Common myeloid progenitor, CD34-positive (primary cell): ENCODE measurements at regions not wholly inside any gene's neighbourhood (a gene's known extent, or its start where the extent isn't known, plus 50 kb on each side); places are given as distances from the start of the nearest gene placed in this dataset.
A peak's percentile ranks its signal among the peaks of the same experiment; 100 is the strongest.
"Not testable (repeated sequence)": the region's sequence is repeated elsewhere in the genome, so short reads cannot be mapped to it uniquely, and the experiment has no call there.

Experiments used
- CTCF ChIA-PET: fragments of 350-600 bp; sonication (Branson Sonifier 250); formaldehyde crosslinking; loops from one replicate; lab custom pipeline; 2021; ENCODE audit warnings: antibody characterized with exemption; lab: Charles Lee
- POLR2A ChIA-PET: fragments of 350-600 bp; sonication (Branson Sonifier 250); formaldehyde crosslinking; loops from one replicate; lab custom pipeline; 2021; ENCODE audit warnings: antibody characterized with exemption; lab: Charles Lee
- DNase-seq, 3 donors: peaks; one replicate each; pipeline versions ENCODE4 v3.0.0 to v3.0.0-alpha.2; 2013
- H3K27ac ChIP-seq, 2 experiments: 1 replicate in 1 of 2; 2 replicates in 1 of 2; pipeline ENCODE4 v1.7.0; 2013; ENCODE audit warnings: inconsistent platforms in 2 of 2, low read length in 2 of 2, mild to moderate bottlenecking in 2 of 2, low read depth in 1 of 2, moderate library complexity in 1 of 2; ENCODE audit not compliant: severe bottlenecking in 2 of 2, insufficient read depth in 1 of 2, poor library complexity in 1 of 2
- H3K27me3 ChIP-seq, 5 experiments: replicated peaks in 2 of 5; 1 replicate in 3 of 5; 2 replicates in 2 of 5; pipeline versions ENCODE4 v1.6.1 to v1.7.0; 2013; ENCODE audit warnings: low read length in 4 of 5, mild to moderate bottlenecking in 2 of 5, moderate library complexity in 2 of 5, inconsistent platforms in 1 of 5; ENCODE audit not compliant: insufficient read depth in 5 of 5, control insufficient read depth in 4 of 5
- H3K36me3 ChIP-seq, 4 experiments: 1 replicate in 2 of 4; 2 replicates in 2 of 4; pipeline versions ENCODE4 v1.6.1 to v1.7.0; 2013; ENCODE audit warnings: low read length in 3 of 4, control low read depth in 1 of 4, mild to moderate bottlenecking in 1 of 4; ENCODE audit not compliant: control insufficient read depth in 4 of 4, insufficient read depth in 4 of 4
- H3K4me1 ChIP-seq, 4 experiments: 1 replicate in 3 of 4; 2 replicates in 1 of 4; pipeline versions ENCODE4 v1.6.1 to v1.7.1; 2013; ENCODE audit warnings: low read length in 3 of 4, mild to moderate bottlenecking in 3 of 4, control low read depth in 1 of 4, inconsistent platforms in 1 of 4, moderate library complexity in 1 of 4; ENCODE audit not compliant: control insufficient read depth in 4 of 4, insufficient read depth in 4 of 4; ENCODE audit errors: control extremely low read depth in 1 of 4
- H3K4me3 ChIP-seq, 7 experiments: 1 replicate in 4 of 7; 2 replicates in 3 of 7; pipeline versions ENCODE4 v1.5.1 to v1.7.0; 2013; ENCODE audit warnings: mild to moderate bottlenecking in 7 of 7, low read length in 6 of 7, moderate library complexity in 6 of 7, inconsistent platforms in 2 of 7, low read depth in 2 of 7, control low read depth in 1 of 7; ENCODE audit not compliant: insufficient read depth in 4 of 7, control insufficient read depth in 1 of 7; ENCODE audit errors: extremely low read depth in 1 of 7
- H3K9me3 ChIP-seq, 5 experiments: 1 replicate in 4 of 5; 2 replicates in 1 of 5; pipeline versions ENCODE4 v1.6.1 to v1.7.1; 2013; ENCODE audit warnings: low read length in 4 of 5, mild to moderate bottlenecking in 2 of 5, inconsistent platforms in 1 of 5, low read depth in 1 of 5, moderate library complexity in 1 of 5; ENCODE audit not compliant: control insufficient read depth in 4 of 5, insufficient read depth in 2 of 5; ENCODE audit errors: control extremely low read depth in 1 of 5
- WGBS: methylation state at CpG from one replicate; pipeline ENCODE4 v1.1.5; 2013; ENCODE audit not compliant: insufficient coverage; 5-methylcytosine and 5-hydroxymethylcytosine counted together

DNA sequence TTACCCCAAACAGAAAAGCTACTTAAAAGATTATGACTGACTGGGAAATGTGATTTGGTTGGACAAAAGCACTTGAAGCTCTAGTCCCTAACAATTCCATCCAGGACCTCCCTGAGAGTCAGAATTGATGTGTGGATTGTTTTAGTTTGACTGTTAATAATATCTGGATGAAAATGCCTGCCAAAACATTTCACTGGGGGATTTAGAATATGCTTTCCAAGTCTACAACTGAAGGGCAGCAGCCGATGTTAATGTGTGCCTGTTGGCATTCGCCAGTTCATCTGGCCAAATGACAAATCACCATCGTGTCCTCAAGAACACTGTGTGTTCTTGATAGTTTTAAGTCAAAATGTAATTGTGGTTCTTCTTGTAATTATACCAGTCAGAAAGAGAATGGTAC, 76.0 kb upstream of the TSC22D1 start:
- POLR2A ChIA-PET: no interaction called here
- no peaks in the 10 kb centered on the region for H3K36me3 ChIP-seq
- DNase-seq: no peak
- H3K27me3 ChIP-seq: no peaks in the 10 kb centered on the region
- H3K9me3 ChIP-seq: no peaks in the 10 kb centered on the region
- no peak overlapping the region for H3K4me3 ChIP-seq
- no peak overlapping the region for H3K27ac ChIP-seq
- H3K4me1 ChIP-seq: no peaks in the 10 kb centered on the region
- CTCF ChIA-PET: no interaction called here
- no CpG with 5 or more reads among the region's 3 CpGs for WGBS

DNA sequence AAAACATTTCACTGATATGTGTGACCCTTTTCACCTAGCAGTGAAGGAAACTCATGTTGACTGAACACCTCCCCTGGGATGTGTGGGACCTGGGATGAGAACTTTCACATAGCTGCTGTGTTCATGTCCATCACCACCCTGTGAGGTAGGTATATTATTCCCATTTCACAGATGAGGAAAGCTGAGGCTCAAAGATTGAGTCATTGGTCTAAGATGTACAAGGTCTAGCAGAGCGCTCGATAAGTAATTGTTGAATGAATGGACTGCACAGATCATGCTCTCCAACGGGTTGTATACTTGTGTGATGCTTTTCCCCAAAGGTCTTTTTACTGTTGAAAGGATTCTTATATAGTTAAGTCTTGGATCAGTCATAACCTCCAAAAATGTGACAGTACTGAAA, 75.6 kb upstream of the TSC22D1 start:
- H3K36me3 ChIP-seq: no peaks in the 10 kb centered on the region
- 100% methylated on average over 3 of the region's 3 CpGs for WGBS

DNA sequence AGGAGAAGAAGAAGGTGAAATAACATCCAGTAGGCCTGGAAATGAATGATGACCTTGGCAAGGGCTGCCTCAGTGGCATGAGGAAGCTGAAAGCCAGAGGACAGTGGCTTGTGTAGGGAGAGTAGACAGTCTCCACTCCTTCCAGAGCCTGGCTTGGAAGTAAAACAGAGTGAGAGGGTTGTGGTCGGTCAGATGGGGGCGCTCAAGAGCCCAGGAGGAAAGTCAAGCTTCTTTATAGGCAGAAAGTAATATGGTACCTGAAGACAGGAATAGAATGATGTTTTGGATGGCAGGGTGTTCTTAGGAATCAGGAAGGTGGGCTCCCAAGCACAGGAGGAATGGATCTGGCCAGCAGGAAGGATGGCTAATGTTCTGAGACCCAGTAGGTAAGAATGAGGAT, 75.1 kb upstream of the TSC22D1 start:
- DNase-seq: no peak
- no CpG with 5 or more reads among the region's 2 CpGs for WGBS
- POLR2A ChIA-PET: no interaction called here
- H3K36me3 ChIP-seq: no peaks in the 10 kb centered on the region
- CTCF ChIA-PET: no interaction called here
- H3K4me3 ChIP-seq: no peak overlapping the region
- no peaks in the 10 kb centered on the region for H3K27me3 ChIP-seq
- H3K27ac ChIP-seq: no peak overlapping the region
- no peaks in the 10 kb centered on the region for H3K4me1 ChIP-seq
- H3K9me3 ChIP-seq: no peaks in the 10 kb centered on the region

More for the DNA sequence above, 75.6 kb upstream of the TSC22D1 start:
- DNase-seq: no peak
- H3K4me1 ChIP-seq: no peaks in the 10 kb centered on the region
- CTCF ChIA-PET: no interaction called here
- POLR2A ChIA-PET: no interaction called here
- H3K27me3 ChIP-seq: no peaks in the 10 kb centered on the region
- no peak overlapping the region for H3K4me3 ChIP-seq
- no peaks in the 10 kb centered on the region for H3K9me3 ChIP-seq
- H3K27ac ChIP-seq: no peak overlapping the region

DNA sequence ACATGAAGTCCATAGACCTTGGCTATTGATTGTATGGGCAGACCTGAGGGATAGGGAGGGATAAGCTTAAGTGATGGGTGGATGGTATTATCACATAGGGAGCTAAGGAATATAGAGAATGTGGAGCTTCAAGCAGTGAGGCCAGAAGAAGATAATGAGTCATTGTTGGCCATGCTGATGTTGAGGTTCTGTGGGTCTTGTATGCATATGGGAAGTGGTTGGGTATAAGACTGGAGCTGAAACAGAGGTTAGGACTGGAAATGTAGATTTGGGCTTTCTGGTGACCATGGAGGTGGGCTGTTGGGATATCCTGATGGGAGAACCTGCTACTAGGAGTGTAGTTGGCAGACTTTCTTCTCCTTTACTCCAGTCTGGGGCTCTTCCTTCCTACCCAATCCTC, 73.7 kb upstream of the TSC22D1 start:
- DNase-seq: no peak
- ChIA-PET POLR2A (no interaction called here), CTCF (interaction anchor here (0.8 to 1.1 kb wide), 2 partner anchors 71 to 122 kb away, joined by 3 read pairs; no protein-coding TSS in a partner anchor)
- H3K4me3 ChIP-seq: no peak overlapping the region
- H3K27me3 ChIP-seq: no peaks in the 10 kb centered on the region
- no peak overlapping the region for H3K27ac ChIP-seq
- H3K36me3 ChIP-seq: no peaks in the 10 kb centered on the region
- H3K4me1 ChIP-seq: no peaks in the 10 kb centered on the region
- H3K9me3 ChIP-seq: no peaks in the 10 kb centered on the region

DNA sequence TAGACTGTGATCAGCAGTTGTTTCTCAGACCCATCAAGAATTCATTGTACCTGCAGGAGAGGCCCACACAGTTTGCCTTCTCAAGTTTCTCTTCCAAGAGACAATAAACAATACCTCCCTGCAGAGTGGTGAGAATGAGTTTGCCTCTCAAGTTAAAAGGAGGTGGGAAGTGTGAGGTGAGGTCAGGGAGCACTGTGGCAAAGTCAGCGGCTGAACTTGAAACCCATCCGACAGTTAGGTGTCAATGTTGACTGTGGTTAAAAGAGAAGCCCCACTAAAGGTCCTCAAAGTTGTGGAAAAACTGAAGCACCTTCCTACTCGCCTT, 72.9 kb upstream of the TSC22D1 start:
- ChIA-PET POLR2A (no interaction called here), CTCF (no interaction called here)
- no peak overlapping the region for H3K27ac ChIP-seq

DNA sequence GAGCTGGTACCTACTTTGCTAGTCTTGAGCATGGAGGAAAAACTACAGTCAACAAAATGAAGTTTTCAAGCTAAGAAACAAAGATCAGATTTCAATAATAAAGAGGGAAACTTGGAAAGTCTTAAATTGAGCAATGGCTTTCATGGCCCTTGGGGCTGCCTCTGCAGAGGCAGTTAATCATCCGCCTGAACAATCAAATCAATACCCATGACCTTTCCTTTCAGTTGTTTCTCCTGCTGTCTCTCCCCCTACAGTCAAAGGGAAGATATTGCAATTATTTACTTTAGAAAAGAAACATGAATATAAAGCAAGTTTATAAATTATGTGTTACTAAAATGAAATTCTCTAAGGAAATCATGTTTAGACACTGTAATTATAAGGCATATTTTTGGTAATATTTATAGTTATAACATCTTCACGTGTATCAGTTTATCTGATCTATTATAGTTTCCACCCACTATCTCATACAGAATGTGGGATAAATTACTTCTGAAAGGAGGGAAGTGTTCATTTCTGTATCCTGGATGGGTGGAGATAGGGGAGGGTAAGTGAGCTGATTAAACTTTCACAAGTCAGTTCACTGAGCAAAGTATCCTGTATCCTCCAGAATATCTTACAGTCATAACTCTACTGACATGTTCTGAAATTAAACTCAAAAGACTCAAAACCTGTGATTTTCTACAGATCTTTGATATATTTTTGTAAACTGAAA, 72.4 kb upstream of the TSC22D1 start:
- Histone ChIP-seq H3K27me3 (no peaks in the 10 kb centered on the region), H3K4me1 (no peaks in the 10 kb centered on the region), H3K9me3 (no peaks in the 10 kb centered on the region), H3K27ac (no peak overlapping the region), H3K36me3 (no peaks in the 10 kb centered on the region), H3K4me3 (no peak overlapping the region)
- WGBS: no CpG with 5 or more reads among the region's 2 CpGs
- ChIA-PET POLR2A (no interaction called here), CTCF (interaction anchor here (0.6 to 2.3 kb wide), 6 partner anchors 9 to 220 kb away, joined by 3 to 8 read pairs (median 3); no protein-coding TSS in a partner anchor)
- DNase-seq: peak; percentile 10 to 15 (median 11)

More for the DNA sequence above, 72.9 kb upstream of the TSC22D1 start:
- 100% methylated on average over 2 of the region's 3 CpGs for WGBS
- no peak for DNase-seq
- Histone ChIP-seq H3K27me3 (no peaks in the 10 kb centered on the region), H3K36me3 (no peaks in the 10 kb centered on the region), H3K4me3 (no peak overlapping the region), H3K9me3 (no peaks in the 10 kb centered on the region), H3K4me1 (no peaks in the 10 kb centered on the region)

DNA sequence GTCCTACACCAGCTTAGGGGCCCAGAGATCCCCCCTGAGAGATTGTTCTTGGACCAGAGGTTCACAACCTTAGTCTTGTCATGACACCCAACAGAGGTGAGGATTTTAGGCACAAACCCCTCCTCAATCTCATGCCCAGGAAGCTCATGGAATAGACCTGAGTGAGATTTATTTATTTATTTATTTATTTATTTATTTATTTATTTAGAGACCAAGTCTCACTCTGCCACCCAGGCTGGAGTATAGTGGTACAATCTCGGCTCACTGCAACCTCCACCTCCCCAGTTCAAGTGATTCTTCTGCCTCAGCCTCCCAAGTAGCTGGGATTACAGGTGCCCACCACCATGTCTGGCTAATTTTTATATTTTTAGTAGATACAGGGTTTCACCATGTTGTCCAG, 71.4 kb upstream of the TSC22D1 start:
- CTCF ChIA-PET: interaction anchor here (0.9 to 2.3 kb wide), 8 partner anchors 8 to 270 kb away, joined by 3 to 8 read pairs (median 3); no protein-coding TSS in a partner anchor
- POLR2A ChIA-PET, DNase-seq, H3K36me3 ChIP-seq, H3K9me3 ChIP-seq, H3K27ac ChIP-seq, H3K4me1 ChIP-seq, H3K4me3 ChIP-seq, H3K27me3 ChIP-seq: not testable (repeated sequence)
- no CpG with 5 or more reads among the region's 1 CpG for WGBS
